ENCODE measurements at regions not wholly inside any gene's neighbourhood (a gene's known extent, or its start where the extent isn't known, plus 50 kb on each side); places are given as distances from the start of the nearest gene placed in this dataset.

DNA sequence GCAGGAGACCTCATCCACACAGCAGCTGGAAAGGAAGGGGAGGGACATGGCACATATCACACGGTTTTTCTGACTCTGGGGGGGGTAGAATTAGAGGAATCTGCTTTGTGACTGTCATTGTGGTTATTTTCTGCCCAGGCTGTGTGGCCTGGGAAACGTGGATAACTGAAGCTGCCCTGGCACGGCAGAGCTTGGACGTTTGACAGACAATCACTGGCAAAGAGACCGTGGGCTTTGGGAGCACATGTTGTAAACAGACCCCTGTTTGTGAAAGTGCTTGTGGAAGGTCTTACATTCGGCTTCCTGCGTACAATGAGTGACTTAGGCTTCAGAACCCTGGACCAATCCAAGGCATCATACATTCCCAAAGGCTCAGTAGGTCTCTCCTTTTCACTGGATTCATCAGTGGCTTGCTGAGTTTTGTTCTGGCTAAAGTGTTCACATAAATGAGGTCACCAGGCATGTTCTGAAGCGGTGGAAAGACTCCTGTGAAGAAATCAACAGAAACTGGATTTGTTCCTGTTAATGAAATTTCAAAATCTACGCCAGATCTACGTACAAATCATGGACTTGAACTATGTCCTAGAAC lies 188.2 kb downstream of the TEX36 start:
- BruUV-seq (replicated peaks) = no TSS peak
- no peak overlapping the region for H3K4me3 ChIP-seq (replicated peaks in 1 of 2; ENCODE audit: low read depth in 1 of 2, low read length in 2 of 2)
- H3K4me2 ChIP-seq (ENCODE audit: low read length) = no peak overlapping the region
- no peak overlapping the region for H2AFZ ChIP-seq (ENCODE audit: low read depth, low read length, poor library complexity, severe bottlenecking)
- H3K9ac ChIP-seq (ENCODE audit: low read length) = no peak overlapping the region
- peaks cover 77% of the 10 kb centered on the region for H3K27me3 ChIP-seq (ENCODE audit: insufficient read depth, low read length)
- intact Hi-C loops (cut with micrococcal nuclease) = no loop called here
- H4K20me1 ChIP-seq (ENCODE audit: insufficient read depth) = no peaks in the 10 kb centered on the region
- RAD21 ChIA-PET (ENCODE audit: low non-redundant PET in 1 of 2, low total read pairs in 2 of 2, uncharacterized antibody in 2 of 2, unreplicated experiment in 2 of 2) = no interaction called here
- H3K36me3 ChIP-seq (ENCODE audit: control insufficient read depth in 1 of 2, insufficient read depth in 2 of 2, low read length in 2 of 2) = no peaks in the 10 kb centered on the region
- POLR2A ChIA-PET = interaction anchor here (1.6 kb wide), 1 partner anchor 14 kb away, joined by 3 read pairs; no protein-coding TSS in a partner anchor
- CTCF ChIA-PET = interaction anchor here (0.7 kb wide), 1 partner anchor 21 kb away, joined by 3 read pairs; no protein-coding TSS in a partner anchor
- DNase-seq (ENCODE audit: low read depth, low spot score) (no peak), ATAC-seq (no peak)
- H3K79me2 ChIP-seq (ENCODE audit: insufficient read depth, low read length) = no peaks in the 10 kb centered on the region
- TF ChIP-seq SIN3A (IDR thresholded peaks at IDR 0.05; ENCODE audit: low read depth) = no peak
- no peaks in the 10 kb centered on the region for H3K4me1 ChIP-seq (ENCODE audit: control insufficient read depth in 1 of 2, insufficient read depth in 2 of 2, low read length in 2 of 2)
- no peak overlapping the region for H3K27ac ChIP-seq (ENCODE audit: low read depth, low read length)
- no peaks in the 10 kb centered on the region for H3K9me3 ChIP-seq (ENCODE audit: control insufficient read depth in 1 of 2, insufficient read depth in 1 of 2, low read depth in 1 of 2, low read length in 2 of 2)
- H3K9me2 ChIP-seq (ENCODE audit: insufficient read depth) = no peaks in the 10 kb centered on the region

DNA sequence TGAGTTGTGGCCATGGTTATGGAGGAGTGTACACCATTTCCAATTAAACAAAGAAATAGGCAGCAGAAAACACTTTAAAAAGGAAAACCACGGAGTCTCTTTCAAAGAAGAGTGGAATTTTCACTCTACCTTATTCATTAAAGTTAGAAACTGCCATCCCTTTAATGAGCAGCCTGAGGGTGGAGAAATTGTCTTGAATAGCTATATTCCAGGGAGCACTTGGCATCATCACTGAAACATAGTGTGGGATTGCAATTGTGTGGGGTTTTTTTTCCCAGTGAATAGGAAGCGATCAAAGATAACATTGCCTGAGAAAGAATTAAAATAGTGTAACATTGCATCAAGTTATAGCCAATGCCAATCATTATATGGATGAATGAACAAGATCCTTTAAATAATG lies 191.6 kb downstream of the TEX36 start:
- Histone ChIP-seq H3K36me3 (ENCODE audit: control insufficient read depth in 1 of 2, insufficient read depth in 2 of 2, low read length in 2 of 2) (no peaks in the 10 kb centered on the region), H4K20me1 (ENCODE audit: insufficient read depth) (no peaks in the 10 kb centered on the region), H3K4me1 (ENCODE audit: control insufficient read depth in 1 of 2, insufficient read depth in 2 of 2, low read length in 2 of 2) (no peaks in the 10 kb centered on the region), H3K9me3 (ENCODE audit: control insufficient read depth in 1 of 2, insufficient read depth in 1 of 2, low read depth in 1 of 2, low read length in 2 of 2) (no peaks in the 10 kb centered on the region), H3K4me3 (replicated peaks in 1 of 2; ENCODE audit: low read depth in 1 of 2, low read length in 2 of 2) (no peak overlapping the region), H3K79me2 (ENCODE audit: insufficient read depth, low read length) (no peaks in the 10 kb centered on the region), H3K9me2 (ENCODE audit: insufficient read depth) (no peaks in the 10 kb centered on the region), H3K27me3 (ENCODE audit: insufficient read depth, low read length) (peaks cover 72% of the 10 kb centered on the region), H2AFZ (ENCODE audit: low read depth, low read length, poor library complexity, severe bottlenecking) (no peak overlapping the region), H3K4me2 (ENCODE audit: low read length) (no peak overlapping the region), H3K9ac (ENCODE audit: low read length) (no peak overlapping the region), H3K27ac (ENCODE audit: low read depth, low read length) (no peak overlapping the region)
- RAD21 ChIA-PET (ENCODE audit: low non-redundant PET in 1 of 2, low total read pairs in 2 of 2, uncharacterized antibody in 2 of 2, unreplicated experiment in 2 of 2) = no interaction called here
- no TSS peak for BruUV-seq (replicated peaks)
- DNase-seq (ENCODE audit: low read depth, low spot score) = no peak
- TF ChIP-seq, protein P1, sequence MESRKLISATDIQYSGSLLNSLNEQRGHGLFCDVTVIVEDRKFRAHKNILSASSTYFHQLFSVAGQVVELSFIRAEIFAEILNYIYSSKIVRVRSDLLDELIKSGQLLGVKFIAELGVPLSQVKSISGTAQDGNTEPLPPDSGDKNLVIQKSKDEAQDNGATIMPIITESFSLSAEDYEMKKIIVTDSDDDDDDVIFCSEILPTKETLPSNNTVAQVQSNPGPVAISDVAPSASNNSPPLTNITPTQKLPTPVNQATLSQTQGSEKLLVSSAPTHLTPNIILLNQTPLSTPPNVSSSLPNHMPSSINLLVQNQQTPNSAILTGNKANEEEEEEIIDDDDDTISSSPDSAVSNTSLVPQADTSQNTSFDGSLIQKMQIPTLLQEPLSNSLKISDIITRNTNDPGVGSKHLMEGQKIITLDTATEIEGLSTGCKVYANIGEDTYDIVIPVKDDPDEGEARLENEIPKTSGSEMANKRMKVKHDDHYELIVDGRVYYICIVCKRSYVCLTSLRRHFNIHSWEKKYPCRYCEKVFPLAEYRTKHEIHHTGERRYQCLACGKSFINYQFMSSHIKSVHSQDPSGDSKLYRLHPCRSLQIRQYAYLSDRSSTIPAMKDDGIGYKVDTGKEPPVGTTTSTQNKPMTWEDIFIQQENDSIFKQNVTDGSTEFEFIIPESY (IDR thresholded peaks at IDR 0.05; ENCODE audit: extremely low read depth, insufficient replicate concordance, low read length) = no peak
- ATAC-seq = no peak
- POLR2A ChIA-PET = no interaction called here
- CTCF ChIA-PET = no interaction called here
- intact Hi-C loops (cut with micrococcal nuclease) = no loop called here

Measured in HCT116 (cell line).